ENCODE measurements at regions not wholly inside any gene's neighbourhood (a gene's known extent, or its start where the extent isn't known, plus 50 kb on each side); places are given as distances from the start of the nearest gene placed in this dataset.

- DNase-seq (ENCODE audit: low read depth), result no peak
These were observed 496.9 kb upstream of the LINC00305 start for GRCh38 chr18:64645753-64646152.

- DNase-seq (ENCODE audit: low read depth), result peak; percentile 86
These were observed 490.6 kb upstream of the LINC00305 start for GRCh38 chr18:64639536-64639935.

GRCh38 chr18:64620971-64621560 is 472.2 kb upstream of the LINC00305 start:
- DNase-seq (ENCODE audit: low read depth), result no peak

- DNase-seq (ENCODE audit: low read depth), result no peak
These were observed 469.5 kb upstream of the LINC00305 start for GRCh38 chr18:64618390-64618789.

- no peak for DNase-seq (ENCODE audit: low read depth)
These were observed 466.1 kb upstream of the LINC00305 start for GRCh38 chr18:64615021-64615420.

- no peak for DNase-seq (ENCODE audit: low read depth)
These were observed 465.6 kb upstream of the LINC00305 start for GRCh38 chr18:64614446-64614845.

- DNase-seq (ENCODE audit: low read depth), result no peak
These were observed 443.4 kb upstream of the LINC00305 start for GRCh38 chr18:64592246-64592645.

GRCh38 chr18:64589000-64589399 is 440.1 kb upstream of the LINC00305 start:
- DNase-seq (ENCODE audit: low read depth), result no peak

GRCh38 chr18:64566456-64566855 is 417.6 kb upstream of the LINC00305 start:
- peak; percentile 67 for DNase-seq (ENCODE audit: low read depth)

- no peak for DNase-seq (ENCODE audit: low read depth)
These were observed 413.8 kb upstream of the LINC00305 start for GRCh38 chr18:64562651-64563050.

- DNase-seq (ENCODE audit: low read depth), result no peak
These were observed 397.6 kb upstream of the LINC00305 start for GRCh38 chr18:64546451-64546850.

GRCh38 chr18:64539847-64540246 is 391.0 kb upstream of the LINC00305 start:
- DNase-seq (ENCODE audit: low read depth), result peak; percentile 46

- DNase-seq (ENCODE audit: low read depth), result no peak
These were observed 379.8 kb upstream of the LINC00305 start for GRCh38 chr18:64528646-64529045.

GRCh38 chr18:64519201-64519600 is 370.3 kb upstream of the LINC00305 start:
- no peak for DNase-seq (ENCODE audit: low read depth)

- no peak for DNase-seq (ENCODE audit: low read depth)
These were observed 369.3 kb upstream of the LINC00305 start for GRCh38 chr18:64518191-64518590.

GRCh38 chr18:64513401-64513800 is 364.5 kb upstream of the LINC00305 start:
- DNase-seq (ENCODE audit: low read depth), result no peak

- no peak for DNase-seq (ENCODE audit: low read depth)
These were observed 341.3 kb upstream of the LINC00305 start for GRCh38 chr18:64490207-64490606.

- no peak for DNase-seq (ENCODE audit: low read depth)
These were observed 339.8 kb upstream of the LINC00305 start for GRCh38 chr18:64488698-64489097.

GRCh38 chr18:64474773-64475172 is 325.9 kb upstream of the LINC00305 start:
- no peak for DNase-seq (ENCODE audit: low read depth)

- DNase-seq (ENCODE audit: low read depth), result no peak
These were observed 325.4 kb upstream of the LINC00305 start for GRCh38 chr18:64474255-64474654.

- no peak for DNase-seq (ENCODE audit: low read depth)
These were observed 300.5 kb upstream of the LINC00305 start for GRCh38 chr18:64449434-64449833.

GRCh38 chr18:64444819-64445218 is 295.9 kb upstream of the LINC00305 start:
- peak; percentile 58 for DNase-seq (ENCODE audit: low read depth)

GRCh38 chr18:64438178-64438577 is 289.3 kb upstream of the LINC00305 start:
- DNase-seq (ENCODE audit: low read depth), result no peak

- no peak for DNase-seq (ENCODE audit: low read depth)
These were observed 287.2 kb upstream of the LINC00305 start for GRCh38 chr18:64436111-64436510.

Data from HT1080 (cell line).